K562 (cell line): ENCODE measurements at regions not wholly inside any gene's neighbourhood (a gene's known extent, or its start where the extent isn't known, plus 50 kb on each side); places are given as distances from the start of the nearest gene placed in this dataset.

Experiments
- ATAC-seq: fragments of 200-7000 bp; cut with Tn5 transposase; 3 replicates; pipeline ENCODE4 v1.9.1; 2020; ENCODE audit warnings: moderate library complexity
- BruUV-seq: library from RNA; stranded (reverse); fragments of 400-500 nt; replicated peaks from 2 replicates; lab custom pipeline; 2021; lab: Mats Ljungman, UMichigan
- CTCF ChIA-PET: fragments of 300-600 bp; formaldehyde crosslinking; extraction: SDS; loops from one replicate; lab custom pipeline; 2021; ENCODE audit warnings: low intra/inter-chr PET ratio; lab: Yijun Ruan, JAX
- POLR2A ChIA-PET: fragments of 300-600, 350-650 bp; sonication (Branson Sonifier 250); formaldehyde crosslinking; extraction: SDS; loops from one replicate; lab custom pipeline; 2021; ENCODE audit warnings: antibody characterized with exemption, inconsistent platforms; lab: Yijun Ruan, JAX
- DNase-seq, 4 experiments: peaks; one replicate each; pipeline versions ENCODE4 v3.0.0 to v3.0.0-alpha.2; 2011 to 2018; ENCODE audit warnings: low spot score in 3 of 4, mixed read lengths in 3 of 4; ENCODE audit errors: extremely low read depth in 1 of 4
- FAIRE-seq: peaks from 2 replicates; lab custom pipeline; 2011; peaks lifted over from hg19 to GRCh38; lab: Jason Lieb, UNC
- H2AFZ ChIP-seq: 2 replicates; pipeline ENCODE4 v1.6.0; 2011; ENCODE audit warnings: low read depth, low read length, control low read depth, inconsistent platforms
- H3K27ac ChIP-seq: fragments of 200-600 bp; 3 replicates; pipeline ENCODE4 v1.8.0; 2011; ENCODE audit warnings: low read depth, mild to moderate bottlenecking, control low read depth, inconsistent platforms, low read length, moderate library complexity, mixed read lengths; ENCODE audit errors: extremely low read depth
- H3K27me3 ChIP-seq, 2 experiments: fragments of 300-600 bp in 1 of 2; 2 replicates in 1 of 2; 3 replicates in 1 of 2; pipeline versions ENCODE4 v1.6.0 to v1.8.0; 2011; ENCODE audit warnings: inconsistent platforms in 2 of 2, low read length in 2 of 2, mild to moderate bottlenecking in 1 of 2, mixed read lengths in 1 of 2, moderate library complexity in 1 of 2; ENCODE audit not compliant: control insufficient read depth in 2 of 2, insufficient read depth in 2 of 2
- H3K36me3 ChIP-seq: fragments of 300-600 bp; 3 replicates; pipeline ENCODE4 v1.8.0; 2011; ENCODE audit warnings: mild to moderate bottlenecking, low read length, inconsistent platforms; ENCODE audit not compliant: control insufficient read depth, insufficient read depth
- H3K4me1 ChIP-seq, 2 experiments: fragments of 200-600 bp in 1 of 2; replicated peaks in 1 of 2; 2 replicates in 1 of 2; 3 replicates in 1 of 2; pipeline versions ENCODE4 v1.5.1 to v1.8.0; 2011; ENCODE audit warnings: inconsistent platforms in 2 of 2, low read length in 2 of 2, mild to moderate bottlenecking in 1 of 2, mixed read lengths in 1 of 2, moderate library complexity in 1 of 2; ENCODE audit not compliant: control insufficient read depth in 2 of 2, insufficient read depth in 2 of 2
- H3K4me2 ChIP-seq: 2 replicates; pipeline ENCODE4 v1.6.1; 2011; ENCODE audit warnings: low read length, control low read depth, inconsistent platforms, mixed read lengths; ENCODE audit not compliant: insufficient read depth
- H3K4me3 ChIP-seq: fragments of 200-600 bp; sonication (generic), shearing (Covaris generic); 2 replicates; pipeline ENCODE4 v1.5.1; 2016; ENCODE audit warnings: control low read depth, inconsistent platforms
- H3K79me2 ChIP-seq: fragments of 200-600 bp; 3 replicates; pipeline ENCODE4 v1.8.0; 2011; ENCODE audit warnings: low read length, inconsistent platforms; ENCODE audit not compliant: control insufficient read depth, insufficient read depth
- H3K9ac ChIP-seq, 2 experiments: 2 replicates each; pipeline versions ENCODE4 v1.6.0 to v1.6.1; 2011; ENCODE audit warnings: low read depth in 2 of 2, low read length in 2 of 2, control low read depth in 1 of 2, inconsistent platforms in 1 of 2, mild to moderate bottlenecking in 1 of 2, mixed read lengths in 1 of 2; ENCODE audit not compliant: insufficient read depth in 1 of 2
- H3K9me1 ChIP-seq: one replicate; pipeline ENCODE4 v1.6.0; 2011; ENCODE audit warnings: inconsistent platforms, mild to moderate bottlenecking, low read length, moderate library complexity; ENCODE audit not compliant: control insufficient read depth, insufficient read depth
- H3K9me3 ChIP-seq: replicated peaks from 2 replicates; pipeline ENCODE4 v1.5.1; 2011; ENCODE audit warnings: low read depth, low read length, inconsistent platforms; ENCODE audit not compliant: control insufficient read depth, insufficient read depth
- H4K20me1 ChIP-seq: replicated peaks from 2 replicates; pipeline ENCODE4 v1.6.1; 2011; ENCODE audit warnings: low read length, inconsistent platforms, mixed read lengths; ENCODE audit not compliant: control insufficient read depth, insufficient read depth
- MAFG ChIP-seq: fragments of 450-650 bp; conservative IDR thresholded peaks from 2 replicates; pipeline ENCODE4 v1.6.1; 2016; ENCODE audit warnings: missing genetic modification characterization, missing compliant biosample characterization
- NFE2L1 ChIP-seq: fragments of 450-650 bp; IDR thresholded peaks from 2 replicates; pipeline ENCODE4 v1.6.1; 2016; ENCODE audit warnings: missing genetic modification characterization, low read depth, mild to moderate bottlenecking, missing compliant biosample characterization, moderate library complexity, borderline replicate concordance
- PBX2 ChIP-seq, 2 experiments: IDR thresholded peaks in 1 of 2; conservative IDR thresholded peaks in 1 of 2; 2 replicates each; pipeline ENCODE4 v1.6.1; 2016; ENCODE audit warnings: low read depth in 2 of 2, mild to moderate bottlenecking in 1 of 2, missing compliant biosample characterization in 1 of 2, missing genetic modification characterization in 1 of 2, moderate library complexity in 1 of 2
- ZNF449 ChIP-seq: fragments of 250-450 bp; sonication (Bioruptor Pico); IDR thresholded peaks from 2 replicates; pipeline ENCODE4 v1.8.0; 2022; ENCODE audit warnings: moderate library complexity, mild to moderate bottlenecking, inconsistent platforms
- WGBS: fragments of 100-300 bp; shearing (Covaris generic); methylation state at CpG from one replicate; pipeline ENCODE4 v1.1.6; 2016; ENCODE audit warnings: low coverage, mixed read lengths; ENCODE audit not compliant: insufficient coverage; ENCODE audit errors: missing lambda C conversion rate; 5-methylcytosine and 5-hydroxymethylcytosine counted together
- in situ Hi-C: fragments of 300-500 bp; cut with MboI; formaldehyde crosslinking; loops from 4 replicates; pipeline ENCODE4 v1.15.0; 2018; ENCODE audit warnings: inconsistent platforms, mixed read lengths
- intact Hi-C: fragments of 100-400 bp; cut with micrococcal nuclease; formaldehyde crosslinking; loops from 2 replicates; pipeline ENCODE4 v1.14.2; 2022

GRCh38 chr17:33389504-33390135 lies 96.5 kb upstream of the ASIC2 start:
- intact Hi-C loops: no loop called here
- Histone ChIP-seq H3K4me1 (no peaks in the 10 kb centered on the region), H3K27ac (no peak overlapping the region), H4K20me1 (no peaks in the 10 kb centered on the region; the same call in 1 of the 2 replicates), H3K27me3 (no peaks in the 10 kb centered on the region), H3K4me2 (no peak overlapping the region), H3K9me1 (no peaks in the 10 kb centered on the region), H3K79me2 (no peaks in the 10 kb centered on the region), H3K9ac (no peak overlapping the region), H3K9me3 (no peaks in the 10 kb centered on the region), H3K36me3 (no peaks in the 10 kb centered on the region), H2AFZ (no peak overlapping the region), H3K4me3 (no peak overlapping the region)
- CTCF ChIA-PET: no interaction called here
- no TSS peak for BruUV-seq
- ATAC-seq (no peak), DNase-seq (no peak), FAIRE-seq (no peak)
- POLR2A ChIA-PET: no interaction called here
- WGBS: 0% methylated on average over 4 of the region's 4 CpGs
- in situ Hi-C loops: no loop called here
- TF ChIP-seq MAFG (tag) (peak; percentile 40; the same call in 1 of the 2 replicates), ZNF449 (no peak), NFE2L1 (tag) (0 out of 2 replicates have a peak, but pooled peaks have one; percentile 22), PBX2 (CRISPR knock-in tag; IDR thresholded peaks at IDR 0.05; ENCODE audit: low read depth) (no peak), PBX2 (tag; conservative IDR thresholded peaks at IDR 0.05; ENCODE audit: low read depth) (peak; percentile 41; the same call in 1 of the 2 replicates)
- TF ChIP-seq, all 486 proteins: peak for 3
